Breast epithelium (tissue), 3 donors: ENCODE measurements at regions not wholly inside any gene's neighbourhood (a gene's known extent, or its start where the extent isn't known, plus 50 kb on each side); places are given as distances from the start of the nearest gene placed in this dataset.

Experiments
- POLR2A ChIP-seq: fragments of 450-650 bp; IDR thresholded peaks from one replicate; pipeline ENCODE4 v1.6.1; 2016; ENCODE audit warnings: antibody characterized with exemption, mild to moderate bottlenecking, moderate library complexity
- POLR2AphosphoS5 ChIP-seq, 3 donors: sonication (generic); formaldehyde crosslinking; IDR thresholded peaks; one replicate each; pipeline ENCODE4 v1.6.1; 2017; ENCODE audit warnings: antibody characterized with exemption in 3 of 3

- TF ChIP-seq POLR2AphosphoS5 (IDR thresholded peaks at IDR 0.05) (no peak), POLR2A (no peak)
Measured at GRCh38 chr21:28540514-28540913, 452.2 kb downstream of the LTN1 start.
